GM10248 (cell line): ENCODE measurements at regions not wholly inside any gene's neighbourhood (a gene's known extent, or its start where the extent isn't known, plus 50 kb on each side); places are given as distances from the start of the nearest gene placed in this dataset.

Experiments
- CTCF ChIA-PET: fragments of 300-600 bp; sonication (Branson Sonifier 250); formaldehyde crosslinking; extraction: SDS; loops from one replicate; lab custom pipeline; 2021; ENCODE audit warnings: antibody characterized with exemption; lab: Yijun Ruan, JAX
- POLR2A ChIA-PET: fragments of 350-650 bp; sonication (Branson Sonifier 250); formaldehyde crosslinking; extraction: SDS; loops from one replicate; lab custom pipeline; 2020; ENCODE audit warnings: antibody characterized with exemption; lab: Yijun Ruan, JAX
- DNase-seq: peaks from one replicate; pipeline ENCODE4 v3.0.0; 2012; ENCODE audit errors: extremely low spot score
- TF ChIP-seq, protein P1 (sequence below): IDR thresholded peaks from 2 replicates; pipeline ENCODE4 v1.5.1; 2012; ENCODE audit warnings: mild to moderate bottlenecking, low read depth; ENCODE audit errors: extremely low read depth, missing control alignments, control extremely low read depth

DNA sequence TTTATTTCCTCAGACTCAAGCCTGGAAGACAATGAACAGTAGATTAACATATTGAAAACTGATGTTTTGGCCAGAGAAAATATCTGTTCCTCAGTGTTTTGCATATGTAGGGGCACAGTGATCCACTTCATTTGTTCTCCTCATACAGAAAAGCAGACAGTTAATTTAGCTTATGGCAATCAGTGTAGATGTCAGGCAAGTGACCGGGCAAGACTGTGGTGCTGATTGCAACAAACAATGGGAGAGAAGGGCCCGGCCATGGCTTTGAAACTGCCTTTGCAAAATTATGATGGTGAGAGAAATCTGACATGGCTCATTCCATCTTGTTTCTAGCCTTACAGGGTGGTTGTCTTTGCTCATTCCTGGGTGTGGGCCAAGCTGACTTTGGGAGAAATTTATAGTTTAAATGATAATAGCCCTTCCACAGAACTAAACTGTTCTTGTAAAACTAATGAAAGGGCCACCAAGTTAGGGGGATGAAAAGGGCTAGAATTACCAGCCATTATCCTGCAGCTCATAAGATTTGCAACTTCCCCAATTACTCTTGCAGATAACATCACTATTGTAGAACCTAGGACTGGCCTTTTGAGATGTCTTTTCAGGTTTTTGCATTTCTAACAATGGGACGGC is 220.3 kb downstream of the KTN1 start:
- TF ChIP-seq, protein P1, sequence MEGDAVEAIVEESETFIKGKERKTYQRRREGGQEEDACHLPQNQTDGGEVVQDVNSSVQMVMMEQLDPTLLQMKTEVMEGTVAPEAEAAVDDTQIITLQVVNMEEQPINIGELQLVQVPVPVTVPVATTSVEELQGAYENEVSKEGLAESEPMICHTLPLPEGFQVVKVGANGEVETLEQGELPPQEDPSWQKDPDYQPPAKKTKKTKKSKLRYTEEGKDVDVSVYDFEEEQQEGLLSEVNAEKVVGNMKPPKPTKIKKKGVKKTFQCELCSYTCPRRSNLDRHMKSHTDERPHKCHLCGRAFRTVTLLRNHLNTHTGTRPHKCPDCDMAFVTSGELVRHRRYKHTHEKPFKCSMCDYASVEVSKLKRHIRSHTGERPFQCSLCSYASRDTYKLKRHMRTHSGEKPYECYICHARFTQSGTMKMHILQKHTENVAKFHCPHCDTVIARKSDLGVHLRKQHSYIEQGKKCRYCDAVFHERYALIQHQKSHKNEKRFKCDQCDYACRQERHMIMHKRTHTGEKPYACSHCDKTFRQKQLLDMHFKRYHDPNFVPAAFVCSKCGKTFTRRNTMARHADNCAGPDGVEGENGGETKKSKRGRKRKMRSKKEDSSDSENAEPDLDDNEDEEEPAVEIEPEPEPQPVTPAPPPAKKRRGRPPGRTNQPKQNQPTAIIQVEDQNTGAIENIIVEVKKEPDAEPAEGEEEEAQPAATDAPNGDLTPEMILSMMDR: no peak
- no peak for DNase-seq
- POLR2A ChIA-PET: no interaction called here
- CTCF ChIA-PET: interaction anchor here (1.3 kb wide), 1 partner anchor 45 kb away, joined by 3 read pairs; no protein-coding TSS in a partner anchor

GRCh38 chr14:55801121-55801520 is 221.1 kb downstream of the KTN1 start:
- ChIA-PET CTCF (interaction anchor here (0.8 kb wide), 1 partner anchor 13 kb away, joined by 3 read pairs; no protein-coding TSS in a partner anchor), POLR2A (no interaction called here)
- DNase-seq: no peak
- TF ChIP-seq, protein P1: no peak

DNA sequence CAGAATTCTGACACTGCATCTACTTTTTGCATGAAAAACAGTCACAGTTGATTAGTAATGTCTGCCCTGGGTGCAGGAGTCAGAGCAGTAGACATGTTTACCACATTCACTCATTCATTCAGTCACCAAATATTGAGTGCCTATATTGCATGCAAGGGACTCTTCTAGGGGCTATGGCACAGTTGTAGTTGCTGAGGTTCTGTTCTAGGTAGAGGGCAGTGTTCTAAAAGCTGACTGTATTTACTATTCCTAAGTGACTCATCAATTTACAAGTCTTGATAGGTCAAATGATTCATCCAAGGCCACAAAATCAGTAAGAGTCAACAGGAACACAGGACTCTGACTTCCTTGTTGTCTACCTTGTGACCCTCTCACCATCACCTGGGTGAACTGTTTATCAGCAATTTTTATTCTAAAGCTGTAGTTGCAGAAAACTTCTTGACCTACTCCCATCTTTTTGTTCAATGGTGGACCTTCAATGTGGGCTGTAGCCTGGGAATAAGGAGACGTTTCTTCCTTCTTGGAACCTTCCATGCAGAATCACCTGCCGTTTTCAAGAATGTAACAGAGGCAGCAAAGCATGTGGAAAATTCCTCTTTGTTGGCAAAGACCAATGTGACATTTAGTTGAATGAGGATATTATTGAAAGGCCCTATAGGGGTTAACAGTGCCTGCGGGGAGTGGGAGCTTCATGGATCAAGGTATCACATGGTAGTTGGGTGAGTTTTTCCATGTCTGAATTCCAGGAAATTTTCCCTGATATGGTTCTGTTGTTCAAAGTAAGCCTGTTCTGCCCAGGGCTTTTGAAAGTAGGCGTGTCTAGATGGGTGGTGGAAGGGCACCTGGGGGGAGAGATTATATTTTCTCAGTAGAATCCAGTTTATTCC is 223.2 kb downstream of the KTN1 start:
- ChIA-PET POLR2A (no interaction called here), CTCF (interaction anchor here (1.2 to 3.8 kb wide), 3 partner anchors 9 to 43 kb away, joined by 3 to 13 read pairs (median 3); no protein-coding TSS in a partner anchor)
- TF ChIP-seq, protein P1: no peak
- no peak for DNase-seq

GRCh38 chr14:55803873-55804553 is 224.0 kb downstream of the KTN1 start:
- CTCF ChIA-PET: interaction anchor here (3.8 kb wide), 1 partner anchor 10 kb away, joined by 13 read pairs; no protein-coding TSS in a partner anchor
- DNase-seq: no peak
- POLR2A ChIA-PET: no interaction called here
- TF ChIP-seq, protein P1: no peak

DNA sequence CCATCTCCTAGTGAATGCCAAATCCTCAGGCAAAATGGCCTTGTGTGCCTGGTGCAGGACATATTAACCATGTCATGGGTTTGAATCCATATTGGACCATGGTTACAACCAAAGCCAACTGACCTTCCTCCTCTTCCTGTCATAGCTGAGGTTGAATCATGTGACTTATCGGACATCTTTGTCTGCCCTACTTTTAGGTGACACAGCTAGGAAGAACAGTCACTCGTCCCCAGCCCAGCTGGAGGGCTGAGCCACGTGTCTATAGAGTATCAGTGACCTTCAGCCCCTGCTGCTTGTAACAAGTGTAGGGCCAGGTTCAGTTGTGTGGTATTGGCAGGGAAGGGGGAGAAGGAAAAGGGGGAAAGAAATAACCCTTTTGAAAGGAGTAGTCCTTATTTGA is 225.2 kb downstream of the KTN1 start:
- DNase-seq: no peak
- ChIA-PET CTCF (interaction anchor here (3.8 kb wide), 1 partner anchor 11 kb away, joined by 13 read pairs; no protein-coding TSS in a partner anchor), POLR2A (no interaction called here)
- TF ChIP-seq, protein P1: no peak
